OCI-LY3 (cell line): ENCODE measurements at regions not wholly inside any gene's neighbourhood (a gene's known extent, or its start where the extent isn't known, plus 50 kb on each side); places are given as distances from the start of the nearest gene placed in this dataset.

Experiments
- CTCF ChIP-seq: fragments of 200-600, 300-600 bp; sonication (generic); IDR thresholded peaks from 2 replicates; pipeline ENCODE4 v1.5.1; 2014; ENCODE audit warnings: antibody characterized with exemption, low read length, low read depth
- EZH2phosphoT487 ChIP-seq: fragments of 200-600 bp; shearing (Covaris generic); IDR thresholded peaks from 2 replicates; pipeline ENCODE4 v1.6.1; 2018; ENCODE audit warnings: antibody characterized with exemption, mixed run types, low read depth

- TF ChIP-seq CTCF (no peak), EZH2phosphoT487 (no peak)
Measured at GRCh38 chr15:46707452-46707851, 1009.9 kb upstream of the SEMA6D start.
